PFSK-1 (cell line): ENCODE measurements at regions not wholly inside any gene's neighbourhood (a gene's known extent, or its start where the extent isn't known, plus 50 kb on each side); places are given as distances from the start of the nearest gene placed in this dataset.

ENCODE experiments used
- FOXP2 ChIP-seq: optimal IDR thresholded peaks from 2 replicates; pipeline ENCODE3; 2011; ENCODE audit warnings: borderline replicate concordance, control low read depth, inconsistent platforms; ENCODE audit not compliant: insufficient read depth; ENCODE audit errors: extremely low read length, extremely low read depth
- POLR2AphosphoS5 ChIP-seq: IDR thresholded peaks from 2 replicates; pipeline ENCODE4 v1.6.1; 2012; ENCODE audit warnings: low read depth, mild to moderate bottlenecking, control low read depth, low read length, moderate library complexity
- SIN3A ChIP-seq: IDR thresholded peaks from 2 replicates; pipeline ENCODE4 v1.6.1; 2012; ENCODE audit warnings: mild to moderate bottlenecking, low read length, moderate library complexity, borderline replicate concordance; ENCODE audit not compliant: insufficient read depth
- TAF1 ChIP-seq: IDR thresholded peaks from 2 replicates; pipeline ENCODE4 v1.6.1; 2012; ENCODE audit warnings: low read length, control low read depth, borderline replicate concordance; ENCODE audit not compliant: insufficient read depth
- TF ChIP-seq, protein P1 (sequence below), 2 experiments: IDR thresholded peaks; 2 replicates each; pipeline versions ENCODE4 v1.6.1 to v1.8.0; 2011 to 2012; ENCODE audit warnings: low read depth in 2 of 2, low read length in 2 of 2, control low read depth in 1 of 2, inconsistent platforms in 1 of 2, mild to moderate bottlenecking in 1 of 2, moderate library complexity in 1 of 2; ENCODE audit not compliant: insufficient read depth in 1 of 2

DNA sequence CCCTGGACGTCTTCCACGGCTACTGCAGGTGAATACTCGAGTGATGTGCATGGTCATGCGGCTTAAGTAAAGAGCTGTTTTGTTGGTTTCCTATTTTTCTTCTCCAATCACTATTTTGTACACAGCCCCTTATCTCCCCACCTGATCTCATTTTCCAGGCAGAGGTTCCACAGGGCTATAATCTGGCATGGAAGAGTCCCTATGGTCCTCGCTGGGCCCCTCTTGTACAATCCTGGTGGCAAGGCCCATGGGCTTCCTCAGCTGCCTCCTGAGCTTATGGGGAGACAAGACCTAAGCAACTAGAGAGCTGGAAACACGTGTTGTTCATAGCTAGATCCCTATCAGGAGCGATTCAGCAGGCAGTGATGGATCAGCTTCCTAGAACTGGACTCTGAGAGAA lies 181.3 kb upstream of the ADO start:
- TF ChIP-seq FOXP2 (no peak), POLR2AphosphoS5 (no peak)

DNA sequence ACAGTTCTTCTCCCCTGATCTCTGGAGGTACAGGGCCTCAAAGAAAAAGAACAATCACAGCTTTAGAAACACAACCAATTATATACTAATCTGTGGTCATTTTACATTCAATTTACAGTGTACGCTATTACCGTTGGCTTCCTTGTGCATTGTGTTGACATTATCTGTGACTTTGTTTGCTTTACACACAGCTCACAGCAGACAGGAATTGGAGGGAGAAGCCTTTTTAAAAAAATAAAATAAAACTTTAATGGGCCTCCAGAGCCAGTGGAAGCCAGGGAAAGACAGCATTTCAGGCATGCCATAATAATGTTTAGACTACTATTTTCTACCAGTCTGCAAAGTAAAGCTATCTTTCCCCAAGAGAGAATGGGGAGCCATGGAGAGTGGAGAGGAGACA lies 179.0 kb upstream of the ADO start:
- TF ChIP-seq SIN3A, result no peak
- no peak for TF ChIP-seq FOXP2
- no peak for TF ChIP-seq TAF1
- TF ChIP-seq, protein P1, sequence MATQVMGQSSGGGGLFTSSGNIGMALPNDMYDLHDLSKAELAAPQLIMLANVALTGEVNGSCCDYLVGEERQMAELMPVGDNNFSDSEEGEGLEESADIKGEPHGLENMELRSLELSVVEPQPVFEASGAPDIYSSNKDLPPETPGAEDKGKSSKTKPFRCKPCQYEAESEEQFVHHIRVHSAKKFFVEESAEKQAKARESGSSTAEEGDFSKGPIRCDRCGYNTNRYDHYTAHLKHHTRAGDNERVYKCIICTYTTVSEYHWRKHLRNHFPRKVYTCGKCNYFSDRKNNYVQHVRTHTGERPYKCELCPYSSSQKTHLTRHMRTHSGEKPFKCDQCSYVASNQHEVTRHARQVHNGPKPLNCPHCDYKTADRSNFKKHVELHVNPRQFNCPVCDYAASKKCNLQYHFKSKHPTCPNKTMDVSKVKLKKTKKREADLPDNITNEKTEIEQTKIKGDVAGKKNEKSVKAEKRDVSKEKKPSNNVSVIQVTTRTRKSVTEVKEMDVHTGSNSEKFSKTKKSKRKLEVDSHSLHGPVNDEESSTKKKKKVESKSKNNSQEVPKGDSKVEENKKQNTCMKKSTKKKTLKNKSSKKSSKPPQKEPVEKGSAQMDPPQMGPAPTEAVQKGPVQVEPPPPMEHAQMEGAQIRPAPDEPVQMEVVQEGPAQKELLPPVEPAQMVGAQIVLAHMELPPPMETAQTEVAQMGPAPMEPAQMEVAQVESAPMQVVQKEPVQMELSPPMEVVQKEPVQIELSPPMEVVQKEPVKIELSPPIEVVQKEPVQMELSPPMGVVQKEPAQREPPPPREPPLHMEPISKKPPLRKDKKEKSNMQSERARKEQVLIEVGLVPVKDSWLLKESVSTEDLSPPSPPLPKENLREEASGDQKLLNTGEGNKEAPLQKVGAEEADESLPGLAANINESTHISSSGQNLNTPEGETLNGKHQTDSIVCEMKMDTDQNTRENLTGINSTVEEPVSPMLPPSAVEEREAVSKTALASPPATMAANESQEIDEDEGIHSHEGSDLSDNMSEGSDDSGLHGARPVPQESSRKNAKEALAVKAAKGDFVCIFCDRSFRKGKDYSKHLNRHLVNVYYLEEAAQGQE (IDR thresholded peaks at IDR 0.05; ENCODE audit: insufficient read depth in 1 of 2, low read depth in 2 of 2, low read length in 2 of 2), result no peak
- TF ChIP-seq POLR2AphosphoS5, result no peak

DNA sequence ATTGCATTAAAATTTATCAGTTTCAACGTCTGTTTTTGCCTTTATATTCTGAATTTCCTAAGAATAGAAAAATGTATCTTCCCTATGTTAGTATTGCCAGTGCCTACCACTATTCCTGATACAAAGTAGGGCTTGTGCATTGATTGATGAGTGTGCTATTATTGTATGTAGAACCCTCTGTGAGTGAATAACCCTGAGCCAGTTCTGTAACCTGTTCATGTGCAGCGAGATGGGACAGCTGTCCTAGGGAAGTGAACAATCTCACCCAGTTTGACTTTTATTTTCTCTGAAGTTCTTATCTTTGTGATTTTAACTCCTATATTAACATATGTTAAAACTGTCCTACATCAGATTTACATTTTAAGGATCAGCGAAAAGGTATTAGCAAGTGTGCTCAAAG lies 178.4 kb upstream of the ADO start:
- TF ChIP-seq, protein P1 (IDR thresholded peaks at IDR 0.05; ENCODE audit: insufficient read depth in 1 of 2, low read depth in 2 of 2, low read length in 2 of 2), result no peak
- TF ChIP-seq TAF1, result no peak
- no peak for TF ChIP-seq FOXP2
- TF ChIP-seq POLR2AphosphoS5, result no peak
- TF ChIP-seq SIN3A, result no peak

DNA sequence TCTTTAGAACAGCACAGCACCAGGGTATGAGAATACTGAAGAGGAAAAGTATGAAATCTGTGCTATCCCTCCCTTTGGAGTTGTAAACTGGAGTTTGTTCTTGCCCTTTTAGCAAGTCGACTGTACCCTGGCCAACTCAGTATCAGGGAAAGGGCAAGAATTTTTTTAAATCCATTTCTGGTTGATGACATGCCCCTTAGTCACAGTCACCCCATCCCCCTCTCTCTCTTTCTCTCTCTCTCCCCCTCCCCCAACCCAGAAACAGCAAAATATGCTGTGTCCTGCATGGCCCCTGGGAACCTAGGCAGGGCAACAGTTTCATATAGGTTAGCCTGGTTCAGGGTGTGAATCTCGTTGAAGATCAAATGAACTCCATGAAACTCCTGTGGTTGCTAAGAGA lies 177.7 kb upstream of the ADO start:
- TF ChIP-seq, protein P1 (IDR thresholded peaks at IDR 0.05; ENCODE audit: insufficient read depth in 1 of 2, low read depth in 2 of 2, low read length in 2 of 2), result no peak

DNA sequence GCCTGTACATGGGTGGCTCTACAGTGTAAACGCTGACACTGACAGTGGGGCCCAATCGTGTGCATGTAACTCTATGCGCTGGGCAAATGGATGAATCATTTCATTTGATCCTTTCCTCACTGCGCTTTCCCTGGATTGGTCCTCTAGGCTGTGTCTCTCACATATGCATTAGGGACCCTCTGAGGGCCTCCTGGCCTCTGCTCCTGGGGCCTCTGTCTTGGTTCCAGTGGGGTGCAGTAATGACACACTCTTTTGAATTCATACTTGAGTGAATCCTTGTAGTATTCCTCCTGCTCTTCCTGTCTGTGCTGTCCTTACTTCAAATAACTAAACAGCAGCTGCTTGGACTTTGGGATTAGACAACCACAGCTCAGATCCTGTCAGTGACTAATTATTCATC lies 176.5 kb upstream of the ADO start:
- TF ChIP-seq, protein P1 (IDR thresholded peaks at IDR 0.05; ENCODE audit: insufficient read depth in 1 of 2, low read depth in 2 of 2, low read length in 2 of 2), result no peak
- TF ChIP-seq POLR2AphosphoS5 (no peak), TAF1 (no peak), FOXP2 (no peak), SIN3A (no peak)
